ENCODE measurements at regions not wholly inside any gene's neighbourhood (a gene's known extent, or its start where the extent isn't known, plus 50 kb on each side); places are given as distances from the start of the nearest gene placed in this dataset.

GRCh38 chr9:19967888-19968459 is 179.1 kb upstream of the SLC24A2 start:
- TF ChIP-seq POLR2A (IDR thresholded peaks at IDR 0.05): no peak
- no peak for TF ChIP-seq CTCF (IDR thresholded peaks at IDR 0.05)
- no peak for TF ChIP-seq POLR2AphosphoS5 (IDR thresholded peaks at IDR 0.05; ENCODE audit: insufficient read depth in 1 of 2, low read depth in 1 of 2)
